CD14-positive monocyte (primary cell): ENCODE measurements at regions not wholly inside any gene's neighbourhood (a gene's known extent, or its start where the extent isn't known, plus 50 kb on each side); places are given as distances from the start of the nearest gene placed in this dataset.

Source experiments
- DNase-seq, 3 donors: peaks; one replicate each; pipeline ENCODE4 v3.0.0-alpha.2; 2011 to 2022
- H2AFZ ChIP-seq: 2 replicates; pipeline ENCODE4 v1.6.0; 2012; ENCODE audit warnings: mild to moderate bottlenecking, low read depth, low read length, inconsistent platforms; ENCODE audit not compliant: insufficient read depth, poor library complexity, severe bottlenecking
- H3K27ac ChIP-seq, 2 donors: 1 replicate in 1 of 2; 2 replicates in 1 of 2; pipeline ENCODE4 v1.5.1; 2012 to 2013; ENCODE audit warnings: low read length in 2 of 2, control low read depth in 1 of 2, inconsistent platforms in 1 of 2, low read depth in 1 of 2, mild to moderate bottlenecking in 1 of 2
- H3K27me3 ChIP-seq, 2 donors: one replicate each; pipeline versions ENCODE4 v1.6.0 to v1.6.1; 2011 to 2013; ENCODE audit warnings: low read length in 2 of 2; ENCODE audit not compliant: control insufficient read depth in 2 of 2, insufficient read depth in 2 of 2
- H3K36me3 ChIP-seq, 2 donors: replicated peaks in 1 of 2; 1 replicate in 1 of 2; 2 replicates in 1 of 2; pipeline versions ENCODE4 v1.5.1 to v1.6.1; 2012 to 2013; ENCODE audit warnings: low read length in 2 of 2, control low read depth in 1 of 2, inconsistent platforms in 1 of 2, mild to moderate bottlenecking in 1 of 2; ENCODE audit not compliant: insufficient read depth in 2 of 2, control insufficient read depth in 1 of 2
- H3K4me1 ChIP-seq, 2 donors: 1 replicate in 1 of 2; 2 replicates in 1 of 2; pipeline versions ENCODE4 v1.5.1 to v1.6.1; 2012 to 2013; ENCODE audit warnings: low read length in 2 of 2, control low read depth in 1 of 2, inconsistent platforms in 1 of 2, mild to moderate bottlenecking in 1 of 2, moderate library complexity in 1 of 2; ENCODE audit not compliant: insufficient read depth in 2 of 2, control insufficient read depth in 1 of 2
- H3K4me2 ChIP-seq: replicated peaks from 2 replicates; pipeline ENCODE3; 2012; ENCODE audit warnings: low read length, moderate library complexity, mild to moderate bottlenecking; ENCODE audit not compliant: poor library complexity, severe bottlenecking; ENCODE audit errors: extremely low read depth
- H3K4me3 ChIP-seq, 3 experiments: fragments of 200-600 bp in 1 of 3; sonication (generic) in 1 of 3; replicated peaks in 1 of 3; 1 replicate in 2 of 3; 2 replicates in 1 of 3; pipeline ENCODE4 v1.5.1; 2011 to 2013; ENCODE audit warnings: low read length in 3 of 3, mild to moderate bottlenecking in 3 of 3, control low read depth in 2 of 3, low read depth in 2 of 3, inconsistent platforms in 1 of 3, moderate library complexity in 1 of 3
- H3K79me2 ChIP-seq: 2 replicates; pipeline ENCODE4 v1.6.0; 2012; ENCODE audit warnings: mild to moderate bottlenecking, control low read depth, inconsistent platforms, low read length, moderate library complexity; ENCODE audit not compliant: insufficient read depth
- H3K9ac ChIP-seq: 2 replicates; pipeline ENCODE4 v1.6.0; 2017; ENCODE audit warnings: low read length, mild to moderate bottlenecking; ENCODE audit not compliant: insufficient read depth, poor library complexity, severe bottlenecking
- H3K9me3 ChIP-seq, 2 donors: replicated peaks in 1 of 2; 1 replicate in 1 of 2; 2 replicates in 1 of 2; pipeline versions ENCODE4 v1.5.1 to v1.6.1; 2012 to 2013; ENCODE audit warnings: low read length in 2 of 2, control low read depth in 1 of 2; ENCODE audit not compliant: control insufficient read depth in 1 of 2, insufficient read depth in 1 of 2
- H4K20me1 ChIP-seq: 2 replicates; pipeline ENCODE4 v1.6.0; 2012; ENCODE audit warnings: mild to moderate bottlenecking, low read length, control low read depth, moderate library complexity; ENCODE audit not compliant: insufficient read depth
- H3K27ac Mint-ChIP-seq, 7 donors: one replicate each; pipeline ENCODE4 v1.8.0; 2020; ENCODE audit warnings: mild to moderate bottlenecking in 7 of 7, mixed read lengths in 7 of 7, moderate library complexity in 6 of 7, inconsistent platforms in 2 of 7
- H3K27me3 Mint-ChIP-seq, 3 donors: one replicate each; pipeline ENCODE4 v1.8.0; 2021 to 2022; ENCODE audit warnings: low read depth in 3 of 3, mild to moderate bottlenecking in 3 of 3, mixed read lengths in 3 of 3, moderate library complexity in 3 of 3, inconsistent platforms in 1 of 3
- H3K36me3 Mint-ChIP-seq, 2 donors: one replicate each; pipeline ENCODE4 v1.8.0; 2020; ENCODE audit warnings: mixed read lengths in 2 of 2, inconsistent platforms in 1 of 2, mild to moderate bottlenecking in 1 of 2
- H3K4me1 Mint-ChIP-seq: one replicate; pipeline ENCODE4 v1.8.0; 2020; ENCODE audit warnings: mild to moderate bottlenecking, mixed read lengths
- H3K4me3 Mint-ChIP-seq, 2 donors: one replicate each; pipeline ENCODE4 v1.8.0; 2020; ENCODE audit warnings: mild to moderate bottlenecking in 2 of 2, mixed read lengths in 2 of 2, moderate library complexity in 1 of 2
- H3K9me3 Mint-ChIP-seq, 7 donors: one replicate each; pipeline ENCODE4 v1.8.0; 2020 to 2022; ENCODE audit warnings: mixed read lengths in 7 of 7, mild to moderate bottlenecking in 6 of 7, moderate library complexity in 6 of 7, inconsistent platforms in 2 of 7
- CTCF ChIP-seq: fragments of 200-600 bp; IDR thresholded peaks from one replicate; pipeline ENCODE4 v1.8.0; 2022; ENCODE audit warnings: antibody characterized with exemption, mild to moderate bottlenecking
- WGBS: methylation state at CpG from one replicate; pipeline ENCODE4 v1.1.5; 2013; ENCODE audit warnings: missing lambda C conversion rate; ENCODE audit not compliant: insufficient coverage; 5-methylcytosine and 5-hydroxymethylcytosine counted together
- intact Hi-C, 2 donors: fragments of 100-400 bp; cut with micrococcal nuclease; formaldehyde crosslinking; loops; one replicate each; pipeline versions ENCODE4 v1.15.0 to v1.15.1; 2023

- H4K20me1 ChIP-seq, result no peaks in the 10 kb centered on the region
- H3K27ac Mint-ChIP-seq, result no peak overlapping the region
- no peaks in the 10 kb centered on the region for H3K27me3 ChIP-seq
- H3K4me3 ChIP-seq, result no peak overlapping the region
- WGBS, result 84% methylated on average over 28 of the region's 32 CpGs
- DNase-seq, result no peak
- no peaks in the 10 kb centered on the region for H3K36me3 ChIP-seq
- peaks cover 2 to 20% (median 18%) of the 10 kb centered on the region in 7 donors for H3K9me3 Mint-ChIP-seq
- no peak overlapping the region for H3K4me2 ChIP-seq
- no peak overlapping the region for H3K4me3 Mint-ChIP-seq
- intact Hi-C loops, result no loop called here
- no peak for TF ChIP-seq CTCF
- H3K27ac ChIP-seq, result no peak overlapping the region
- H3K9me3 ChIP-seq, result peaks cover 22 to 24% of the 10 kb centered on the region in 2 donors
- H2AFZ ChIP-seq, result no peak overlapping the region
- no peaks in the 10 kb centered on the region for H3K4me1 Mint-ChIP-seq
- H3K4me1 ChIP-seq, result no peaks in the 10 kb centered on the region
- no peaks in the 10 kb centered on the region for H3K79me2 ChIP-seq
- H3K36me3 Mint-ChIP-seq, result no peaks in the 10 kb centered on the region
- H3K9ac ChIP-seq, result no peak overlapping the region
- H3K27me3 Mint-ChIP-seq, result peaks cover 0 to 1% (median 0%) of the 10 kb centered on the region in 3 donors
Observed at GRCh38 chr16:35221482-35222185, 1762.2 kb downstream of the TP53TG3F start.

GRCh38 chr16:35234679-35235078 lies 1775.3 kb downstream of the TP53TG3F start:
- WGBS, result 90% methylated on average over 2 of the region's 2 CpGs
- no peak overlapping the region for H3K4me2 ChIP-seq
- DNase-seq, result no peak
- TF ChIP-seq CTCF, result no peak
- H3K9ac ChIP-seq, result no peak overlapping the region
- H3K9me3 ChIP-seq, result peaks cover 59% of the 10 kb centered on the region in 2 donors
- no peak overlapping the region for H3K27ac ChIP-seq
- no peaks in the 10 kb centered on the region for H3K79me2 ChIP-seq
- no peaks in the 10 kb centered on the region for H3K4me1 ChIP-seq
- no peak overlapping the region for H3K4me3 ChIP-seq
- H3K27me3 ChIP-seq, result no peaks in the 10 kb centered on the region
- peaks cover 11 to 58% (median 31%) of the 10 kb centered on the region in 7 donors for H3K9me3 Mint-ChIP-seq
- no peaks in the 10 kb centered on the region for H4K20me1 ChIP-seq
- no peak overlapping the region for H3K27ac Mint-ChIP-seq
- H3K4me1 Mint-ChIP-seq, result no peaks in the 10 kb centered on the region
- H3K27me3 Mint-ChIP-seq, result no peaks in the 10 kb centered on the region
- H2AFZ ChIP-seq, result no peak overlapping the region
- intact Hi-C loops, result no loop called here
- no peak overlapping the region for H3K4me3 Mint-ChIP-seq
- no peaks in the 10 kb centered on the region for H3K36me3 ChIP-seq
- no peaks in the 10 kb centered on the region for H3K36me3 Mint-ChIP-seq
